ENCODE measurements at regions not wholly inside any gene's neighbourhood (a gene's known extent, or its start where the extent isn't known, plus 50 kb on each side); places are given as distances from the start of the nearest gene placed in this dataset.

- TF ChIP-seq SUZ12 (IDR thresholded peaks at IDR 0.05; ENCODE audit: extremely low read depth, insufficient read depth, insufficient read length) (no peak), ZNF274 (IDR thresholded peaks at IDR 0.05; ENCODE audit: low read depth, low read length) (no peak)
Observed at GRCh38 chr10:47182934-47183703, 116.9 kb upstream of the GDF10 start.

Measured in NT2/D1 (cell line).